HepG2 (cell line): ENCODE measurements at regions not wholly inside any gene's neighbourhood (a gene's known extent, or its start where the extent isn't known, plus 50 kb on each side); places are given as distances from the start of the nearest gene placed in this dataset.

Source experiments
- ATF2 ChIP-seq: sonication (generic); formaldehyde crosslinking; IDR thresholded peaks from 2 replicates; pipeline ENCODE4 v1.4.0; 2020; ENCODE audit warnings: missing genetic modification reagents
- CTCF ChIP-seq: sonication (generic); formaldehyde crosslinking; IDR thresholded peaks from 2 replicates; pipeline ENCODE4 v1.5.0; 2020; ENCODE audit warnings: mild to moderate bottlenecking, missing genetic modification reagents, moderate library complexity
- DRAP1 ChIP-seq: IDR thresholded peaks from 2 replicates; pipeline ENCODE4 v1.6.1; 2016; ENCODE audit warnings: missing genetic modification reagents, missing compliant biosample characterization
- GZF1 ChIP-seq: sonication (generic); formaldehyde crosslinking; IDR thresholded peaks from 2 replicates; pipeline ENCODE4 v1.5.1; 2020; ENCODE audit warnings: mild to moderate bottlenecking, missing genetic modification reagents
- HDAC2 ChIP-seq: sonication (generic); formaldehyde crosslinking; IDR thresholded peaks from 2 replicates; pipeline ENCODE4 v1.4.0; 2020; ENCODE audit warnings: missing genetic modification reagents
- KDM4B ChIP-seq: sonication (generic); formaldehyde crosslinking; IDR thresholded peaks from 2 replicates; pipeline ENCODE4 v1.4.0; 2020; ENCODE audit warnings: missing genetic modification reagents
- RBFOX2 ChIP-seq: fragments of 200-400 bp; formaldehyde crosslinking; IDR thresholded peaks from 2 replicates; pipeline ENCODE4 v1.6.1; 2017; ENCODE audit warnings: low read depth, mild to moderate bottlenecking, low read length
- SOX13 ChIP-seq, 3 experiments: fragments of 450-650 bp in 1 of 3; sonication (generic) in 1 of 3; formaldehyde crosslinking in 1 of 3; IDR thresholded peaks in 2 of 3; conservative IDR thresholded peaks in 1 of 3; 2 replicates each; pipeline versions ENCODE4 v1.5.0 to v1.6.1; 2016 to 2020; ENCODE audit warnings: antibody characterized with exemption in 1 of 3, mild to moderate bottlenecking in 1 of 3, missing compliant biosample characterization in 1 of 3, missing genetic modification reagents in 1 of 3, moderate library complexity in 1 of 3
- TEAD2 ChIP-seq: sonication (generic); formaldehyde crosslinking; IDR thresholded peaks from 2 replicates; pipeline ENCODE4 v1.9.0; 2021; ENCODE audit warnings: missing genetic modification reagents
- ZNF12 ChIP-seq: sonication (generic); formaldehyde crosslinking; IDR thresholded peaks from 2 replicates; pipeline ENCODE4 v1.5.0; 2020; ENCODE audit warnings: missing genetic modification reagents
- ZNF326 ChIP-seq: sonication (generic); formaldehyde crosslinking; IDR thresholded peaks from 2 replicates; pipeline ENCODE4 v1.4.0; 2020; ENCODE audit warnings: missing genetic modification reagents, borderline replicate concordance
- ZNF407 ChIP-seq: sonication (generic); formaldehyde crosslinking; IDR thresholded peaks from one replicate; pipeline ENCODE4 v1.5.1; 2020; ENCODE audit warnings: mild to moderate bottlenecking, missing genetic modification reagents; ENCODE audit errors: not compliant biosample characterization
- ZNF451 ChIP-seq: sonication (generic); formaldehyde crosslinking; IDR thresholded peaks from 2 replicates; pipeline ENCODE4 v1.5.0; 2020; ENCODE audit warnings: mild to moderate bottlenecking, missing genetic modification reagents
- ZNF687 ChIP-seq: sonication (generic); formaldehyde crosslinking; IDR thresholded peaks from 2 replicates; pipeline ENCODE4 v1.5.1; 2020; ENCODE audit warnings: mild to moderate bottlenecking, missing genetic modification reagents, moderate library complexity

GRCh38 chr2:126981476-126981875 lies 82.8 kb downstream of the TEX51 start (continued):
- no peak for TF ChIP-seq ZNF451 (CRISPR knock-in tag)
- no peak for TF ChIP-seq GZF1
- no peak for TF ChIP-seq KDM4B (CRISPR knock-in tag)
- TF ChIP-seq ZNF687 (CRISPR knock-in tag) = peak; percentile 28; the same call in 1 of the 2 replicates
- no peak for TF ChIP-seq ZNF326
- TF ChIP-seq DRAP1 (CRISPR knock-in tag) = no peak
- TF ChIP-seq TEAD2 = no peak
- no peak for TF ChIP-seq ATF2 (CRISPR knock-in tag)
- no peak for TF ChIP-seq RBFOX2
- TF ChIP-seq ZNF407 = no peak
- peak; percentile 56; the same call in 1 of the 2 replicates for TF ChIP-seq HDAC2 (CRISPR knock-in tag)
- TF ChIP-seq SOX13 (IDR thresholded peaks at IDR 0.05) = no peak
- peak in 1 of 2 experiments; percentile 25; a peak in 1 of 4 replicates for TF ChIP-seq SOX13 (CRISPR knock-in tag; conservative IDR thresholded peaks at IDR 0.05 in 1 of 2, IDR thresholded peaks at IDR 0.05 in 1 of 2)
- no peak for TF ChIP-seq CTCF
- no peak for TF ChIP-seq ZNF12 (CRISPR knock-in tag)
